GM10248 (cell line): ENCODE measurements at regions not wholly inside any gene's neighbourhood (a gene's known extent, or its start where the extent isn't known, plus 50 kb on each side); places are given as distances from the start of the nearest gene placed in this dataset.
A peak's percentile ranks its signal among the peaks of the same experiment; 100 is the strongest.
"Not testable (repeated sequence)": the region's sequence is repeated elsewhere in the genome, so short reads cannot be mapped to it uniquely, and the experiment has no call there.

ENCODE experiments used
- CTCF ChIA-PET: fragments of 300-600 bp; sonication (Branson Sonifier 250); formaldehyde crosslinking; extraction: SDS; loops from one replicate; lab custom pipeline; 2021; ENCODE audit warnings: antibody characterized with exemption; lab: Yijun Ruan, JAX
- POLR2A ChIA-PET: fragments of 350-650 bp; sonication (Branson Sonifier 250); formaldehyde crosslinking; extraction: SDS; loops from one replicate; lab custom pipeline; 2020; ENCODE audit warnings: antibody characterized with exemption; lab: Yijun Ruan, JAX
- DNase-seq: peaks from one replicate; pipeline ENCODE4 v3.0.0; 2012; ENCODE audit errors: extremely low spot score
- CTCF ChIP-seq: IDR thresholded peaks from 2 replicates; pipeline ENCODE4 v1.5.1; 2012; ENCODE audit warnings: mild to moderate bottlenecking, low read depth; ENCODE audit errors: extremely low read depth, missing control alignments, control extremely low read depth

DNA sequence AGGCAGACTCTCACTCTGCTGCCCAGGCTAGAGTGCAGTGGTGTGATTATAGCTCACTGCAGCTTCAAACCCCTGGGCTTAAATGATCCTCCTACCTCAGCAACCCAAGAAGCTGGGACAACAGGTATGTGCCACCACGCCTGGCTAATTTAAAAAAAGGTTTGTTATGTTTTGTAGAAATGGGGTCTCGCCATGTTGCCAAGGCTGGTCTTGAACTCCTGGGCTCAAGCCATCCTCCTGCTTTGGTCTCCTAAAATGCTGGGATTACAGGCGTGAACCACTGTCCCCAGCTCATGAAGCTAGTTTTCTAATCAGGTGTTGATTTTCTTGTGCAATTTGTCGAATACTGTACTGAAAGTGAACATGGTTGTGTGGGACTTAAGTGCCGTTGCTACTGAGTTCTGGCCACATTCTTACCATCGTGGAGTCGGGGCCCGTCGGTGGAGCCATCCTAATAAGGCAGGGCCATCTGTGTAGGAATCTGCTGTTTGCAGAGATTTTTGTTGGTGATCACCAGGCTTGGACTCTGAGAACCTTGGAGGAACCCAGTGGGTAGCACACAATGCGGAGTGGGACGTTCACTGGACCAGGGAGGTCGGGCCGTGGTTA is 193.2 kb downstream of the GOLGA6L6 start:
- TF ChIP-seq CTCF = no peak
- DNase-seq = peak; percentile 10
- ChIA-PET CTCF (interaction anchor here (0.7 to 6.9 kb wide), 7 partner anchors 8 to 1877 kb away, joined by 3 to 51 read pairs (median 3); no protein-coding TSS in a partner anchor), POLR2A (no interaction called here)

DNA sequence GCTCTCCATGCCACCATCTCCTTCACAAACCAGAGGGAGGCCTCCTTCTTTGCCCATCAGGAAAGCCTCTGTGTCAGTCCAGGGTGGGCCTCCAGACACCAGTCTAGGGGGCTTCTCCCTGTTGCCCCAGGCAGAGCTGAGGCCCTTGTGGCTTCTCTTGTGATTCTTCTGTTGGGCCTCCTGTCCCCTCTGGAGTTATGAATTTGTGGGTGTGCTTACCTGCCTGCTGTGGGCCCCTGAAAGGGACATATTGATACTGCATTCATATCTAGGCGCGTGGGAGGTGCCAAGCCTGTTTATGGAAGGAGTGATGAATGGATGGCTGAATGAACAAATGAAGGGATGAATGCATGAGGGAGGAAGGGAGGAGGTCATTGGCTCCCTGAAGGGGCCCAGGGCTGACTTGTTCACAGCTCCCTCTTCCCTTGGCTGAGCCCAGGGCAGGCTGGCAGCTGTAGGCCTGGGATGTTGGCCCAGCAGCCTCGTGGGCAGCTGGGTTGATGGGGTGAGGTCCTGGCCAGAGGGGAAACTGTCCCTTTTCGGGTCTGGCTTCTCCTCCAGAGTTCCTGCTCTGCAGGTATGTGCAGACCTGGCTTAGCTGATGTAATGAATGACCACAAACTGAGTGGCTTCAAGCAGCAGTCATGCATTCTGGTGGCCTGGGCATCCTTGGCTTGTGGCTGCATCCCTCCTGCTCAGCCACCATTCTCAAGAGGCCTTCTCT is 195.4 kb downstream of the GOLGA6L6 start:
- CTCF ChIA-PET = interaction anchor here (0.7 to 6.9 kb wide), 2 partner anchors 10 to 1878 kb away, joined by 3 to 51 read pairs; no protein-coding TSS in a partner anchor
- POLR2A ChIA-PET = no interaction called here
- no peak for TF ChIP-seq CTCF
- peak; percentile 23 for DNase-seq

DNA sequence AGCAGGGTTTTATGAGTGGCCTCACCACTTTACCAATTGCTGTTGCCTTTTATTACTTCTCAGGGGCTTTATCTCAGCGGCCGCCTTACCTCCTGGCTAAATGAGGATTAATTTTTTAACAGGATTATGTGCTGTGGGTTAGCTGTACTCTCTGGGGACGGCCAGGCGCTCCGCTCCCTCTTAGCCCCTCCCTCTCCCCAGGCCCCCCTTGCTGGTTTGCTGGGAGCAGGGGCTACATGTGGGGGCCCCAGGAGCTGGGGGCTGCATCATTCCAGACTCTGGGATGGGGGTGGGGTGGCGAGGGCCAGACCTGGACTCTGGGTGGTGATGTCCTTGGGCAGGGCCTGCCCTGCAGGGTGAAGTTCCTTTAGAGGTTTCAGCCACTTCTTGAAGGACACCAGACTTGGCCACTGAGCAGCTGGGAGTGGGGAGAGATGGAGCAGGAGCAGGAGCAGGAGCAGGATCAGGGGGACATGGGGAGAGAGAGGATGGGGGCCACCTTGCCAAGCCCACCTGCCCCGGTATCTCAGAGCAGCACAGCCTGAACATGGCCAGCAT is 196.1 kb downstream of the GOLGA6L6 start:
- peak; percentile 34 for DNase-seq
- POLR2A ChIA-PET = no interaction called here
- TF ChIP-seq CTCF = no peak
- CTCF ChIA-PET = interaction anchor here (0.7 to 6.9 kb wide), 2 partner anchors 11 to 1878 kb away, joined by 3 to 51 read pairs; no protein-coding TSS in a partner anchor

DNA sequence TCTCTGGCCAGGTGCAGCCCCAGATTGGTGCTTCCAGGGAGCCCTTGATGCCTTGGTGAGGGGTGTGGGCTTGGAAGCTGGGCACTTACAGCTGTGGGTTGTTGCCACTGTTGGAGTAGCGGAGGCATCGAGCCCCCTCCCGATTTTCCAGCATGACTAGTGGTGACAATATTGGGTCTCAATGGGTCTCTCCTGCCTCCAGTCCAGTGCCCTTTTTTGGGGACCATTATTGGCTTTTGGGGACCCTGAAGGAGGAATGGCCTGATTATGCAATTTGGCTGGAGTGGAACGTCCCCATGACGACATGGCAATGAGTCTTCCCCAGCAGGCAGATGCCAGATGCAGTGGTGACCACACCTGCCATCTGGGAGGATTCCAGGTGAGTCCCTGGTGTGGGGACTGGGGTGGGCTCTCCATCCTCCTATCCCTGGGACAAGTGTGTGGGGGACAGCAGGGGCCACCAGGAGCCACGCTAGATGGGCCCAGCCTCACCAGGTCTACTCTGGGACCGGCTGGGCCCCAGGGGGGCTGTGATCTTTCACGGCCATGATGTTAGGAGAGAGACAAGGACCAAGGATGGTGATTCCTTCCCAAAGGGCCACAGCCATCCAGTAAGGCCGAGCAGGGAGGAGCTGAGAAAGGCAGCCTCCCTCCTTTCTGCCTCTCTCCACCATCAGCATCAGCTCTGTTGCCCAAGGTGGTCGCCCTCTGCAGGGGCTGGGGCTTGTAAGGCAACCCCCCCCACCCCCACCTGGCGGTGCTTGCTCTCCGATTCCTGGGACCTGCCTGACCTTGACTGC is 196.8 kb downstream of the GOLGA6L6 start:
- peak; percentile 29 for DNase-seq
- CTCF ChIA-PET = interaction anchor here (6.9 kb wide), 1 partner anchor 12 kb away, joined by 51 read pairs; no protein-coding TSS in a partner anchor
- no peak for TF ChIP-seq CTCF
- POLR2A ChIA-PET = no interaction called here

DNA sequence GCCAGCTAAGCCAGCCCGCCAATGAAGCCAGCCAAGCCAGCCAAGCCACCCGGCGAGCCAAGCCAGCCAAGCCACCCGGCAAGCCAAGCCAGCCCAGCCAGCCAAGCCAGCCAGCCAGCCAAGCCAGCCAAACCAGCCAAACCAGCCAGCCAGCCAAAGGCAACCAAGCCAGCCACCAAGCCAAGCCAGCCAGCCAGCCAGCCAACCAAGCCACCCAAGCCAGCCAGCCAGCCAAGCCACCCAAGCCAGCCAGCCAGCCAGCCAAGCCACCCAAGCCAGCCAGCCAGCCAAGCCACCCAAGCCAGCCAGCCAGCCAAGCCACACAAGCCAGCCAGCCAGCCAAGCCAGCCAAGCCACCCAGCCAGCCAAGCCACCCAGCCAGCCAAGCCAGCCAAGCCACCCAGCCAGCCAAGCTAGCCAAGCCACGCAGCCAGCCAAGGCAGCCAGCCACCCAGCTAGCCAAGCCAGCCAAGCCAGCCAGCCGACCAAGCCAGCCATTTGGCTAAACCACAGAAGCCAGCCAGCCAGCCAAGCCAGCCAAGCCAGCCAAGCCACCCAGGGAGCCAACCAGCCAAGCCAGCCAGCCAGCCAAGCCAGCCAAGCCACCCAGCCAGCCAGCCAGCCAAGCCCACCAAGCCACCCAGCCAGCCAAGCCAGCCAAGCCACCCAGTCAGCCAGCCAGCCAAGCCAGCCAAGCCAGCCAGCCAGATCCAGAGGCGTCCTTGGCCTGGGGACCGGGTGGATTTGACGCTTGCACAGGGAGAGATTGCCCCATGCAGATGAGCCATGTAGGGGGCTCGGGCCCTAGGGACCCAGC is 198.0 kb downstream of the GOLGA6L6 start:
- POLR2A ChIA-PET, DNase-seq: not testable (repeated sequence)
- CTCF ChIA-PET = interaction anchor here (6.9 kb wide), 1 partner anchor 13 kb away, joined by 51 read pairs; no protein-coding TSS in a partner anchor

DNA sequence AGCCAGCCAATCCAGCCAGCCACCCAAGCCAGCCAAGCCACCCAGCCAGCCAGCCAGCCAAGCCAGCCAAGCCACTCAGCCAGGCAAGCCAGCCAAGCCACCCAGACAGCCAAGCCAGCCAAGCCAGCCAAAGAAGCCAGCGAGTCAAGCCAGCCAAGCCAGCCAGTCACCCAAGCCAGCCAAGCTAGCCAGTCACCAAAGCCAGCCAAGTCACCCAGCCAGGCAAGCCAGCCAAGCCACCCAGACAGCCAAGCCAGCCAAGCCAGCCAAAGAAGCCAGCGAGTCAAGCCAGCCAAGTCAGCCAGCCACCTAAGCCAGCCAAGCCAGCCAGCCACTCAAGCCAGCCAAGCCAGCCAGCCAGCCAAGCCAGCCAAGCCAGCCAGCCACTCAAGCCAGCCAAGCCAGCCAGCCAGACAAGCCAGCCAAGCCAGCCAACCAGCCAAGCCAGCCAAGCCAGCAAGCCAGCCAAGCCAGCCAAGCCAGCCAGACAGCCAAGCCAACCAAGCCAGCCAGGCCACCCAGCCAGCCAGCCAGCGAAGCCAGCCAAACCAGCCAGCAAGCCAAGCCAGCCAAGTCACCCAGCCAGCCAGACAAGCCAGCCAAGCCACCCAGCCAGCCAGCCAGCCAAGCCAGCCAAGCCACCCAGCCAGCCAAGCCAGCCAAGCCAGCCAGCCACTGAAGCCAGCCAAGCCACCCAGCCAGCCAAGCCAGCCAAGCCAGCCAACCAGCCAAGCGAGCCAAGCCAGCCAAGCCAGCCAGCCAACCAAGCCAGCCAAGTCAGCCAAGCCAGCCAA is 198.8 kb downstream of the GOLGA6L6 start:
- POLR2A ChIA-PET, DNase-seq: not testable (repeated sequence)
- CTCF ChIA-PET = interaction anchor here (6.9 kb wide), 1 partner anchor 14 kb away, joined by 51 read pairs; no protein-coding TSS in a partner anchor
